CD4-positive, alpha-beta T cell (primary cell): ENCODE measurements at regions not wholly inside any gene's neighbourhood (a gene's known extent, or its start where the extent isn't known, plus 50 kb on each side); places are given as distances from the start of the nearest gene placed in this dataset.

Experiments
- ATAC-seq: fragments of 200-7000 bp; cut with Tn5 transposase; one replicate; pipeline ENCODE4 v1.10.0; 2022; ENCODE audit warnings: mild to moderate bottlenecking; ENCODE audit not compliant: poor library complexity
- CTCF ChIA-PET: fragments of 350-600 bp; sonication (Branson Sonifier 250); formaldehyde crosslinking; loops from one replicate; lab custom pipeline; 2021; ENCODE audit warnings: antibody characterized with exemption, inconsistent platforms; lab: Charles Lee
- POLR2A ChIA-PET: fragments of 350-600 bp; sonication (Branson Sonifier 250); formaldehyde crosslinking; loops from one replicate; lab custom pipeline; 2021; ENCODE audit warnings: antibody characterized with exemption, inconsistent platforms; lab: Charles Lee
- DNase-seq, 14 experiments: peaks; one replicate each; pipeline ENCODE4 v3.0.0-alpha.2; 2013 to 2020; ENCODE audit warnings: mixed read lengths in 2 of 14
- H3K27ac ChIP-seq, 2 donors: one replicate each; pipeline versions ENCODE4 v1.5.1 to v1.7.0; 2013; ENCODE audit warnings: low read length in 2 of 2, low read depth in 1 of 2, mild to moderate bottlenecking in 1 of 2
- H3K27me3 ChIP-seq, 2 experiments: 1 replicate in 1 of 2; 2 replicates in 1 of 2; pipeline versions ENCODE4 v1.6.1 to v1.7.0; 2013; ENCODE audit warnings: low read length in 2 of 2, control low read depth in 1 of 2, mild to moderate bottlenecking in 1 of 2, moderate library complexity in 1 of 2; ENCODE audit not compliant: insufficient read depth in 2 of 2, control insufficient read depth in 1 of 2
- H3K36me3 ChIP-seq: one replicate; pipeline ENCODE4 v1.6.1; 2013; ENCODE audit warnings: low read length, control low read depth; ENCODE audit not compliant: insufficient read depth
- H3K4me1 ChIP-seq: one replicate; pipeline ENCODE4 v1.6.1; 2013; ENCODE audit warnings: low read length, control low read depth; ENCODE audit not compliant: insufficient read depth
- H3K4me3 ChIP-seq: one replicate; pipeline ENCODE4 v1.5.1; 2013; ENCODE audit warnings: mild to moderate bottlenecking, low read length, moderate library complexity
- H3K9me3 ChIP-seq, 2 experiments: 1 replicate in 1 of 2; 2 replicates in 1 of 2; pipeline versions ENCODE4 v1.6.1 to v1.7.0; 2013; ENCODE audit warnings: low read length in 2 of 2, mild to moderate bottlenecking in 2 of 2, control low read depth in 1 of 2, moderate library complexity in 1 of 2; ENCODE audit not compliant: control insufficient read depth in 1 of 2, insufficient read depth in 1 of 2
- H3K27ac Mint-ChIP-seq: one replicate; pipeline ENCODE4 v1.8.0; 2020; ENCODE audit warnings: mixed read lengths
- H3K27me3 Mint-ChIP-seq: one replicate; pipeline ENCODE4 v1.8.0; 2021; ENCODE audit warnings: mixed read lengths
- H3K36me3 Mint-ChIP-seq: one replicate; pipeline ENCODE4 v1.8.0; 2021; ENCODE audit warnings: low read depth, mixed read lengths
- H3K4me1 Mint-ChIP-seq: one replicate; pipeline ENCODE4 v1.8.0; 2021; ENCODE audit warnings: low read depth, mixed read lengths
- H3K4me3 Mint-ChIP-seq: one replicate; pipeline ENCODE4 v1.8.0; 2020; ENCODE audit warnings: mild to moderate bottlenecking, mixed read lengths
- H3K9me3 Mint-ChIP-seq: one replicate; pipeline ENCODE4 v1.8.0; 2020; ENCODE audit warnings: mixed read lengths
- CTCF ChIP-seq: fragments of 200-600 bp; IDR thresholded peaks from one replicate; pipeline ENCODE4 v1.8.0; 2022; ENCODE audit warnings: antibody characterized with exemption, mild to moderate bottlenecking
- intact Hi-C, 2 experiments: fragments of 100-400 bp; cut with DNase I in 1 of 2; cut with micrococcal nuclease in 1 of 2; formaldehyde crosslinking; loops; one replicate each; pipeline versions ENCODE4 v1.15.1 to v1.9.0; 2023 to 2025; cut with DNase I, micrococcal nuclease

- H3K4me1 ChIP-seq: no peaks in the 10 kb centered on the region
- no peak for ATAC-seq
- ChIA-PET POLR2A (interaction anchor here (0.6 kb wide), 1 partner anchor 189 kb away, joined by 3 read pairs; no protein-coding TSS in a partner anchor), CTCF (no interaction called here)
- no peaks in the 10 kb centered on the region for H3K9me3 ChIP-seq
- TF ChIP-seq CTCF: no peak
- Mint-ChIP-seq H3K27me3 (peaks cover 3% of the 10 kb centered on the region), H3K27ac (no peak overlapping the region), H3K4me3 (no peak overlapping the region), H3K9me3 (no peaks in the 10 kb centered on the region), H3K36me3 (no peaks in the 10 kb centered on the region), H3K4me1 (no peaks in the 10 kb centered on the region)
- intact Hi-C loops: no loop called here
- no peaks in the 10 kb centered on the region for H3K27me3 ChIP-seq
- no peaks in the 10 kb centered on the region for H3K36me3 ChIP-seq
- H3K27ac ChIP-seq: no peak overlapping the region
- H3K4me3 ChIP-seq: no peak overlapping the region
- DNase-seq: no peak
These were observed 195.7 kb upstream of the CITED2 start for GRCh38 chr6:139570166-139570565.

DNA sequence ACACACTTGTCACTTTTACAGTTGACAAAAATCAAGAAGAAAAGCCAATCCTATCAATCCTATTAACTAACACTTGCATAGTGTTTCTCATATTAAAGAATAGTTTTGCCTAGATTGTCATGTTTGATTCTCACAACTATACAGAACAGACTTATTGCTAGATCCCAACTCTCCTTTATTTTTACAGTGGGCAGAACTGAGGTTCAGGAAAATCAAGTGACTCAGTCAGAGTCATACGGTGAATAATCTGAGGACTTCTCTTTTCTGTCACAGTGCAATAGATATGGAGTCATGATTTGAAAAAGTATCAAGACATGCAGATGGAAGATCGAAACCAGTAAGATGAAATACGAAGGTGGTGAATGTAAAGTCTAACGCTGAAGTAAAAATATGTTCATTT, 195.1 kb upstream of the CITED2 start:
- POLR2A ChIA-PET: no interaction called here
- Histone ChIP-seq H3K9me3 (no peaks in the 10 kb centered on the region), H3K27ac (no peak overlapping the region), H3K4me3 (no peak overlapping the region), H3K36me3 (no peaks in the 10 kb centered on the region), H3K4me1 (no peaks in the 10 kb centered on the region), H3K27me3 (no peaks in the 10 kb centered on the region)
- H3K4me1 Mint-ChIP-seq: no peaks in the 10 kb centered on the region
- ATAC-seq (no peak), DNase-seq (peak in 2 of 14 experiments; percentile 16 to 29)
- no peak overlapping the region for H3K4me3 Mint-ChIP-seq
- no peak overlapping the region for H3K27ac Mint-ChIP-seq
- CTCF ChIA-PET: no interaction called here
- no peaks in the 10 kb centered on the region for H3K36me3 Mint-ChIP-seq
- H3K9me3 Mint-ChIP-seq: no peaks in the 10 kb centered on the region
- no peak for TF ChIP-seq CTCF
- peaks cover 3% of the 10 kb centered on the region for H3K27me3 Mint-ChIP-seq
- intact Hi-C loops: no loop called here

DNA sequence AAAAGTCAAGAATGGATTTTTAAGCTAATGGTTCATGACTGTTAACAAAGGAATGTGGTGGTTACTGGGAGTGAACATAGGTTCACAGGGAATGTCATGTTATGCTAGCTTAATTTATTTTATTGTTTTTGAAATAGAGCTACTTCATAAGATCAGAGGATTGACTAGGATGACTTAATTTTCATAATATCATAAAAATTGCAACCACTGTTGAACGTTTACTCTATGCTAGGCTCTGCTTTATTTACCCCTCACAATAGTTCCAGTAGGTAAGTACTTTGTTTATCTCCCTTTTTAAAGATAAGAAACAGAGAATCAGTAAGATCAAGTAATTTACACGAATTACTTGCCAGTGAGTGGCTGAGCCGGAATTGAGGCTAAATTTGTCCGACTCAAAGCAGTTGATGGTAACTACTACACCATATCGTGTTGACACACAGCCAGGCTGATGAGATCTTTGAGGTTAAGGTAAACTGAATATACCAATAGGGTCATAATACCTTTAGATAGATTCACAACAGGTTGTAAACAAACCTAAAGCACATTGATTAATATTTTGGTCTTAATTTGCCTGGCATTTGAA, 194.6 kb upstream of the CITED2 start:
- Histone ChIP-seq H3K27me3 (no peaks in the 10 kb centered on the region), H3K27ac (no peak overlapping the region), H3K9me3 (no peaks in the 10 kb centered on the region), H3K4me3 (no peak overlapping the region), H3K4me1 (no peaks in the 10 kb centered on the region), H3K36me3 (no peaks in the 10 kb centered on the region)
- ChIA-PET CTCF (no interaction called here), POLR2A (no interaction called here)
- Mint-ChIP-seq H3K4me1 (no peaks in the 10 kb centered on the region), H3K4me3 (no peak overlapping the region), H3K27ac (no peak overlapping the region), H3K9me3 (no peaks in the 10 kb centered on the region), H3K27me3 (peaks cover 3% of the 10 kb centered on the region), H3K36me3 (no peaks in the 10 kb centered on the region)
- no peak for ATAC-seq
- intact Hi-C loops: no loop called here
- DNase-seq: no peak
- TF ChIP-seq CTCF: no peak
